HCT116 (cell line): ENCODE measurements at regions not wholly inside any gene's neighbourhood (a gene's known extent, or its start where the extent isn't known, plus 50 kb on each side); places are given as distances from the start of the nearest gene placed in this dataset.

ENCODE experiments used
- ATAC-seq: fragments of 200-7000 bp; cut with Tn5 transposase; 2 replicates; pipeline ENCODE4 v1.9.1; 2020; ENCODE audit warnings: mild to moderate bottlenecking, moderate library complexity
- BruUV-seq: library from RNA; stranded (reverse); fragments of 400-500 nt; replicated peaks from 2 replicates; lab custom pipeline; 2021; lab: Mats Ljungman, UMichigan
- CTCF ChIA-PET: fragments of 300-600 bp; sonication (Branson Sonifier 250); formaldehyde crosslinking; loops from one replicate; lab custom pipeline; 2021; ENCODE audit warnings: antibody characterized with exemption; lab: Charles Lee
- POLR2A ChIA-PET: fragments of 300-600, 350-600 bp; sonication (Branson Sonifier 250); formaldehyde crosslinking; loops from one replicate; lab custom pipeline; 2021; ENCODE audit warnings: antibody characterized with exemption; lab: Charles Lee
- RAD21 ChIA-PET, 2 experiments: fragments of 300-600 bp; sonication (Branson Sonifier 250); formaldehyde crosslinking; loops; one replicate each; lab custom pipeline; 2023; ENCODE audit warnings: low total read pairs in 2 of 2; ENCODE audit not compliant: uncharacterized antibody in 2 of 2, unreplicated experiment in 2 of 2, low non-redundant PET in 1 of 2; lab: Charles Lee
- DNase-seq: peaks from one replicate; pipeline ENCODE4 v3.0.0-alpha.2; 2010; ENCODE audit warnings: low read depth, low spot score
- H2AFZ ChIP-seq: fragments of 200-600 bp; shearing (Covaris generic), sonication (generic); 2 replicates; pipeline ENCODE4 v1.6.1; 2017; ENCODE audit warnings: low read depth, mixed run types, mixed read lengths, antibody characterized with exemption, low read length; ENCODE audit not compliant: poor library complexity, severe bottlenecking
- H3K27ac ChIP-seq: 2 replicates; pipeline ENCODE4 v1.5.1; 2012; ENCODE audit warnings: low read depth, low read length
- H3K27me3 ChIP-seq: fragments of 200-600 bp; sonication (generic); 2 replicates; pipeline ENCODE4 v1.6.1; 2016; ENCODE audit warnings: mixed run types, low read length, mixed read lengths; ENCODE audit not compliant: insufficient read depth
- H3K36me3 ChIP-seq, 2 experiments: fragments of 200-500 bp in 1 of 2; fragments of 200-600 bp in 1 of 2; sonication (Bioruptor generic) in 1 of 2; sonication (generic) in 1 of 2; 2 replicates each; pipeline versions ENCODE4 v1.5.1 to v1.6.1; 2014 to 2016; ENCODE audit warnings: low read length in 2 of 2, inconsistent platforms in 1 of 2, mixed read lengths in 1 of 2, mixed run types in 1 of 2; ENCODE audit not compliant: insufficient read depth in 2 of 2, control insufficient read depth in 1 of 2
- H3K4me1 ChIP-seq, 2 experiments: fragments of 200-600 bp in 1 of 2; sonication (generic) in 1 of 2; 2 replicates each; pipeline versions ENCODE4 v1.5.1 to v1.6.1; 2012 to 2017; ENCODE audit warnings: low read length in 2 of 2, inconsistent platforms in 1 of 2, mild to moderate bottlenecking in 1 of 2, mixed read lengths in 1 of 2, mixed run types in 1 of 2, moderate library complexity in 1 of 2; ENCODE audit not compliant: insufficient read depth in 2 of 2, control insufficient read depth in 1 of 2
- H3K4me2 ChIP-seq: fragments of 200-600 bp; sonication (generic); 2 replicates; pipeline ENCODE4 v1.6.1; 2017; ENCODE audit warnings: mixed run types, low read length, mixed read lengths
- H3K4me3 ChIP-seq, 2 experiments: fragments of 200-600 bp in 1 of 2; sonication (generic) in 1 of 2; replicated peaks in 1 of 2; 2 replicates each; pipeline ENCODE4 v1.5.1; 2011 to 2016; ENCODE audit warnings: low read length in 2 of 2, control low read depth in 1 of 2, low read depth in 1 of 2, mild to moderate bottlenecking in 1 of 2, mixed read lengths in 1 of 2, mixed run types in 1 of 2
- H3K79me2 ChIP-seq: fragments of 200-600 bp; sonication (generic); 2 replicates; pipeline ENCODE4 v1.6.1; 2017; ENCODE audit warnings: mild to moderate bottlenecking, mixed run types, low read length, moderate library complexity, mixed read lengths; ENCODE audit not compliant: insufficient read depth
- H3K9ac ChIP-seq: fragments of 200-600 bp; sonication (generic); 2 replicates; pipeline ENCODE4 v1.6.1; 2016; ENCODE audit warnings: low read length, mixed read lengths
- H3K9me2 ChIP-seq: fragments of 200-600 bp; sonication (generic), shearing (Covaris generic); 2 replicates; pipeline ENCODE4 v1.6.1; 2017; ENCODE audit warnings: mixed run types, mild to moderate bottlenecking, moderate library complexity; ENCODE audit not compliant: insufficient read depth
- H3K9me3 ChIP-seq, 2 experiments: fragments of 200-500 bp in 1 of 2; fragments of 200-600 bp in 1 of 2; sonication (Bioruptor generic) in 1 of 2; sonication (generic) in 1 of 2; 2 replicates each; pipeline ENCODE4 v1.6.1; 2014 to 2017; ENCODE audit warnings: low read length in 2 of 2, mixed read lengths in 2 of 2, inconsistent platforms in 1 of 2, low read depth in 1 of 2, mild to moderate bottlenecking in 1 of 2, mixed run types in 1 of 2, moderate library complexity in 1 of 2; ENCODE audit not compliant: control insufficient read depth in 1 of 2, insufficient read depth in 1 of 2
- H4K20me1 ChIP-seq: fragments of 200-600 bp; sonication (generic), shearing (Covaris generic); 2 replicates; pipeline ENCODE4 v1.6.1; 2017; ENCODE audit warnings: mixed run types, mild to moderate bottlenecking, moderate library complexity; ENCODE audit not compliant: insufficient read depth
- CEBPB ChIP-seq: IDR thresholded peaks from 2 replicates; pipeline ENCODE4 v1.6.1; 2012; ENCODE audit warnings: low read depth
- ELF1 ChIP-seq: IDR thresholded peaks from 2 replicates; pipeline ENCODE4 v1.6.1; 2012; ENCODE audit warnings: low read depth, borderline replicate concordance
- POLR2A ChIP-seq: IDR thresholded peaks from 2 replicates; pipeline ENCODE4 v1.7.0; 2011; ENCODE audit warnings: borderline replicate concordance; ENCODE audit not compliant: insufficient read depth, insufficient read length; ENCODE audit errors: extremely low read depth
- POLR2AphosphoS5 ChIP-seq: IDR thresholded peaks from 2 replicates; pipeline ENCODE4 v1.6.1; 2011; ENCODE audit warnings: mild to moderate bottlenecking, low read depth, low read length, moderate library complexity
- SRF ChIP-seq: IDR thresholded peaks from 2 replicates; pipeline ENCODE4 v1.6.1; 2012; ENCODE audit warnings: low read depth
- ZNF274 ChIP-seq: fragments of 200-500 bp; sonication (Bioruptor generic); IDR thresholded peaks from 2 replicates; pipeline ENCODE4 v1.6.1; 2014; ENCODE audit warnings: mild to moderate bottlenecking, low read depth, low read length, inconsistent platforms
- intact Hi-C: fragments of 100-400 bp; cut with micrococcal nuclease; formaldehyde crosslinking; loops from 2 replicates; pipeline ENCODE4 v1.10.0; 2022

DNA sequence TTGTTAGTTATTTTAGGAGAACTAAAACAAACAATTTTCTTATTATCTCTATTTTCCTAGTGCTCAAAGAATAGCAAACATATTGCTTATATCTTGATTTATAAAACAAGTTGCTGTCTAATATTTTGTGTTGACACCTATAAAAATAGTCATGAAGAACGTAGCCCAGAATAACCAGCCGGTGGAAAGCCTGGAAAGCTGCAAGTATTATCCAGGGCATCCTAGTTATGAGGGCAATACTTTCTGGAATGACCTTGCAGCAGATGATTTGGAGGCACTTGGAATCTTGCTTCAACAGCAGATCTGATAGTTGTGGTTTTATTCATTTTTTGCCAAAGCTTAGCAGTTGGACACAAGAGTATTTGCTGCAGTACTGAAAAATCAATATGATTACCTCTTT is 948.7 kb downstream of the LRFN5 start:
- no peaks in the 10 kb centered on the region for H3K27me3 ChIP-seq
- ATAC-seq (no peak), DNase-seq (no peak)
- H4K20me1 ChIP-seq: no peaks in the 10 kb centered on the region
- BruUV-seq: no TSS peak
- H3K4me2 ChIP-seq: no peak overlapping the region
- H3K9me2 ChIP-seq: no peaks in the 10 kb centered on the region
- no peak overlapping the region for H3K27ac ChIP-seq
- H3K4me1 ChIP-seq: no peaks in the 10 kb centered on the region
- H3K36me3 ChIP-seq: no peaks in the 10 kb centered on the region
- H2AFZ ChIP-seq: no peak overlapping the region
- intact Hi-C loops: no loop called here
- ChIA-PET POLR2A (no interaction called here), RAD21 (no interaction called here), CTCF (no interaction called here)
- no peak for TF ChIP-seq POLR2AphosphoS5
- no peaks in the 10 kb centered on the region; a peak in 2 of 4 replicates for H3K9me3 ChIP-seq
- no peak overlapping the region for H3K9ac ChIP-seq
- H3K79me2 ChIP-seq: no peaks in the 10 kb centered on the region
- H3K4me3 ChIP-seq: no peak overlapping the region

DNA sequence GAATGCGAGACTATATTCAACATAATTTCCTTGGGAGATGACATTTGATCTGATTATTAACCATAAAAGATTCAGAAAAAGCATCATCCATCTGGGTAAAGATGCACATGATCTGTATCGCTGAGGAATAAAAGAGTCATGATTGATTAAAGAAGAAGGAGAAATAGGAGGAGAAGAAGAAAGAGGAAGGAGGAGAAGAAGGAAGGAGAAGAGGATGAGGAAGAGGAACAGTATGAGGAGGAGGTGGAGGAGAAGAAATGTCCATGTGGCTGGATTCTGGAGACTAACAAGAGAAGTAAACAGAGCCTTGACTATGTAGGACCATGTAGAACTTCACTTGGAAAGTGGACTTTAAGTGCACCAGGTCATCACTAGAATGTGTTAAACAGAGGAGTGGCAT is 947.4 kb downstream of the LRFN5 start:
- H3K9me3 ChIP-seq: no peaks in the 10 kb centered on the region; a peak in 2 of 4 replicates
- BruUV-seq: no TSS peak
- RAD21 ChIA-PET: no interaction called here
- no peak overlapping the region for H3K4me2 ChIP-seq
- POLR2A ChIA-PET: no interaction called here
- intact Hi-C loops: no loop called here
- TF ChIP-seq SRF (no peak), ELF1 (no peak), POLR2A (no peak), ZNF274 (no peak), CEBPB (no peak)
- H3K9me2 ChIP-seq: no peaks in the 10 kb centered on the region
- no peaks in the 10 kb centered on the region for H3K4me1 ChIP-seq
- H4K20me1 ChIP-seq: no peaks in the 10 kb centered on the region
- no peak overlapping the region for H2AFZ ChIP-seq
- H3K36me3 ChIP-seq: no peaks in the 10 kb centered on the region
- CTCF ChIA-PET: no interaction called here
- no peak overlapping the region for H3K27ac ChIP-seq
- no peaks in the 10 kb centered on the region for H3K27me3 ChIP-seq
- no peak overlapping the region for H3K4me3 ChIP-seq
- H3K79me2 ChIP-seq: no peaks in the 10 kb centered on the region
- DNase-seq (no peak), ATAC-seq (no peak)
- no peak overlapping the region for H3K9ac ChIP-seq
